Endothelial cell of umbilical vein (primary cell): ENCODE measurements at regions not wholly inside any gene's neighbourhood (a gene's known extent, or its start where the extent isn't known, plus 50 kb on each side); places are given as distances from the start of the nearest gene placed in this dataset.

Source experiments
- BruUV-seq: library from RNA; stranded (reverse); fragments of 400-500 nt; replicated peaks from 2 replicates; lab custom pipeline; 2021; lab: Mats Ljungman, UMichigan
- CTCF ChIA-PET: fragments of 300-600, 350-600 bp; sonication (Branson Sonifier 250); formaldehyde crosslinking; loops from one replicate; lab custom pipeline; 2021; ENCODE audit warnings: antibody characterized with exemption, inconsistent platforms; lab: Charles Lee
- POLR2A ChIA-PET: fragments of 300-600, 350-600 bp; sonication (Branson Sonifier 250); formaldehyde crosslinking; loops from one replicate; lab custom pipeline; 2021; ENCODE audit warnings: antibody characterized with exemption, inconsistent platforms; lab: Charles Lee
- DNase-seq: peaks from one replicate; pipeline ENCODE4 v3.0.0-alpha.2; 2011; ENCODE audit warnings: low read depth, low spot score
- FAIRE-seq: peaks from 2 replicates; lab custom pipeline; 2011; peaks lifted over from hg19 to GRCh38; lab: Jason Lieb, UNC
- H2AFZ ChIP-seq: 2 replicates; pipeline ENCODE4 v1.6.0; 2012; ENCODE audit warnings: low read depth, low read length, control low read depth, inconsistent platforms
- H3K27ac ChIP-seq: 2 replicates; pipeline ENCODE4 v1.5.1; 2011; ENCODE audit warnings: low read depth, mild to moderate bottlenecking, control low read depth, low read length, moderate library complexity; ENCODE audit not compliant: insufficient read depth
- H3K27me3 ChIP-seq, 2 experiments: 2 replicates each; pipeline versions ENCODE4 v1.6.0 to v1.6.1; 2011; ENCODE audit warnings: low read length in 2 of 2, mixed read lengths in 1 of 2; ENCODE audit not compliant: control insufficient read depth in 2 of 2, insufficient read depth in 2 of 2
- H3K36me3 ChIP-seq, 2 experiments: 2 replicates in 1 of 2; 3 replicates in 1 of 2; pipeline ENCODE4 v1.5.1; 2011; ENCODE audit warnings: low read length in 2 of 2, mild to moderate bottlenecking in 1 of 2, moderate library complexity in 1 of 2; ENCODE audit not compliant: control insufficient read depth in 2 of 2, insufficient read depth in 2 of 2; ENCODE audit errors: extremely low read depth in 1 of 2
- H3K4me1 ChIP-seq: 3 replicates; pipeline ENCODE4 v1.5.1; 2011; ENCODE audit warnings: mild to moderate bottlenecking, low read length; ENCODE audit not compliant: control insufficient read depth, insufficient read depth; ENCODE audit errors: extremely low read depth
- H3K4me2 ChIP-seq: 2 replicates; pipeline ENCODE4 v1.6.1; 2011; ENCODE audit warnings: low read length, control low read depth, mixed read lengths; ENCODE audit not compliant: insufficient read depth
- H3K4me3 ChIP-seq, 3 experiments: fragments of 200-600 bp in 1 of 3; sonication (generic), shearing (Covaris generic) in 1 of 3; replicated peaks in 1 of 3; 2 replicates each; pipeline ENCODE4 v1.5.1; 2011 to 2016; ENCODE audit warnings: control low read depth in 3 of 3, low read length in 3 of 3, mild to moderate bottlenecking in 2 of 3, inconsistent platforms in 1 of 3, low read depth in 1 of 3, moderate library complexity in 1 of 3; ENCODE audit not compliant: insufficient read depth in 1 of 3
- H3K79me2 ChIP-seq: 2 replicates; pipeline ENCODE4 v1.6.0; 2012; ENCODE audit warnings: low read length, inconsistent platforms; ENCODE audit not compliant: control insufficient read depth, insufficient read depth
- H3K9ac ChIP-seq: replicated peaks from 2 replicates; pipeline ENCODE3; 2011; ENCODE audit warnings: low read length, control low read depth; ENCODE audit not compliant: insufficient read depth; ENCODE audit errors: extremely low read depth
- H3K9me1 ChIP-seq: replicated peaks from 3 replicates; pipeline ENCODE4 v1.6.0; 2011; ENCODE audit warnings: mild to moderate bottlenecking, low read length; ENCODE audit not compliant: control insufficient read depth, insufficient read depth; ENCODE audit errors: extremely low read depth
- H3K9me3 ChIP-seq: replicated peaks from 2 replicates; pipeline ENCODE4 v1.5.1; 2012; ENCODE audit warnings: low read length, inconsistent platforms; ENCODE audit not compliant: control insufficient read depth, insufficient read depth
- H4K20me1 ChIP-seq: replicated peaks from 2 replicates; pipeline ENCODE3; 2011; ENCODE audit warnings: mild to moderate bottlenecking, low read length; ENCODE audit not compliant: control insufficient read depth, insufficient read depth; ENCODE audit errors: extremely low read depth
- EZH2 ChIP-seq: IDR thresholded peaks from 2 replicates; pipeline ENCODE4 v1.6.1; 2012; ENCODE audit warnings: borderline replicate concordance, low read depth, mild to moderate bottlenecking, moderate library complexity, low read length, inconsistent platforms; ENCODE audit not compliant: severe bottlenecking
- FOS ChIP-seq: IDR thresholded peaks from 2 replicates; pipeline ENCODE4 v1.6.1; 2011; ENCODE audit warnings: mild to moderate bottlenecking, low read length, moderate library complexity, borderline replicate concordance; ENCODE audit not compliant: insufficient read depth
- GATA2 ChIP-seq: IDR thresholded peaks from 2 replicates; pipeline ENCODE4 v1.7.0; 2011; ENCODE audit warnings: low read depth, mild to moderate bottlenecking, moderate library complexity, mixed read lengths, low read length; ENCODE audit not compliant: insufficient read length, insufficient read depth
- JUN ChIP-seq: IDR thresholded peaks from 2 replicates; pipeline ENCODE4 v1.6.1; 2011; ENCODE audit warnings: borderline replicate concordance, low read depth; ENCODE audit not compliant: insufficient read length, insufficient read depth
- MYC ChIP-seq: IDR thresholded peaks from one replicate; pipeline ENCODE4 v1.6.1; 2011; ENCODE audit warnings: mild to moderate bottlenecking, low read depth, low read length
- POLR2A ChIP-seq: IDR thresholded peaks from 2 replicates; pipeline ENCODE4 v1.6.1; 2012; ENCODE audit warnings: low read depth, mild to moderate bottlenecking, control low read depth, low read length
- POLR2AphosphoS5 ChIP-seq: IDR thresholded peaks from 2 replicates; pipeline ENCODE4 v1.6.1; 2012; ENCODE audit warnings: low read depth, mild to moderate bottlenecking, control low read depth, low read length, moderate library complexity; ENCODE audit not compliant: insufficient read depth
- dilution Hi-C: fragments of 300-500 bp; cut with MboI; formaldehyde crosslinking; loops from one replicate; pipeline ENCODE4 v1.15.0; 2019; ENCODE audit warnings: low sequenced_read_pairs; ENCODE audit not compliant: extremely low pct_ligation_motif_present
- intact Hi-C: fragments of 100-400 bp; cut with micrococcal nuclease; formaldehyde crosslinking; loops from one replicate; pipeline ENCODE4 v1.10.0; 2022
- TF ChIP-seq, protein P1 (sequence below), 2 donors: IDR thresholded peaks; 1 replicate in 1 of 2; 2 replicates in 1 of 2; pipeline ENCODE4 v1.5.1; 2011; ENCODE audit warnings: low read length in 2 of 2, mild to moderate bottlenecking in 2 of 2, moderate library complexity in 2 of 2, control low read depth in 1 of 2, inconsistent platforms in 1 of 2, low read depth in 1 of 2; ENCODE audit not compliant: insufficient read depth in 1 of 2; ENCODE audit errors: extremely low read depth in 1 of 2
- TF ChIP-seq, protein P2 (sequence below): IDR thresholded peaks from 2 replicates; pipeline ENCODE4 v1.6.1; 2011; ENCODE audit not compliant: insufficient read depth, insufficient read length

DNA sequence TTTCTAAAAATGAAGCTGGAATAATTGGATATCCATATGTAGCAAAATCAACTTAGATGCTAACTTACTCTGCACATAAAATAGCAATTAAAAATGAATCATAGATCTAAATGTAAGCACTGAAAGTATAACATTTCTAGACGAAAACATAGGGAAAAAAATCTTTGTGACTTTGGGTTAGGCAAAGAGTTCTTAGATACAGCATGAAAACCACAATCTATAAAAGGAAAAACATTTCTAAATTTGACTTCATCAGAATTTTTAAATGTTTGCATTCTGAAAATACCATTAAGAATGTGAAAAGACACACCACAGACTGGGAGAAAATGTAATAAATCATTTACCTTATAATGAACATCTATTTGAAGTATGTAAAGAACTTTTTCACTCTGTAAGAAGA, 128.8 kb downstream of the APIP start:
- no peaks in the 10 kb centered on the region for H3K27me3 ChIP-seq
- no peak overlapping the region for H3K4me2 ChIP-seq
- peaks cover 5% of the 10 kb centered on the region for H3K4me1 ChIP-seq
- H2AFZ ChIP-seq: no peak overlapping the region
- no peaks in the 10 kb centered on the region for H4K20me1 ChIP-seq
- no TSS peak for BruUV-seq
- dilution Hi-C loops: no loop called here
- TF ChIP-seq FOS (no peak), JUN (no peak), EZH2 (no peak), POLR2A (no peak), MYC (no peak), GATA2 (no peak), POLR2AphosphoS5 (no peak)
- TF ChIP-seq, protein P1, sequence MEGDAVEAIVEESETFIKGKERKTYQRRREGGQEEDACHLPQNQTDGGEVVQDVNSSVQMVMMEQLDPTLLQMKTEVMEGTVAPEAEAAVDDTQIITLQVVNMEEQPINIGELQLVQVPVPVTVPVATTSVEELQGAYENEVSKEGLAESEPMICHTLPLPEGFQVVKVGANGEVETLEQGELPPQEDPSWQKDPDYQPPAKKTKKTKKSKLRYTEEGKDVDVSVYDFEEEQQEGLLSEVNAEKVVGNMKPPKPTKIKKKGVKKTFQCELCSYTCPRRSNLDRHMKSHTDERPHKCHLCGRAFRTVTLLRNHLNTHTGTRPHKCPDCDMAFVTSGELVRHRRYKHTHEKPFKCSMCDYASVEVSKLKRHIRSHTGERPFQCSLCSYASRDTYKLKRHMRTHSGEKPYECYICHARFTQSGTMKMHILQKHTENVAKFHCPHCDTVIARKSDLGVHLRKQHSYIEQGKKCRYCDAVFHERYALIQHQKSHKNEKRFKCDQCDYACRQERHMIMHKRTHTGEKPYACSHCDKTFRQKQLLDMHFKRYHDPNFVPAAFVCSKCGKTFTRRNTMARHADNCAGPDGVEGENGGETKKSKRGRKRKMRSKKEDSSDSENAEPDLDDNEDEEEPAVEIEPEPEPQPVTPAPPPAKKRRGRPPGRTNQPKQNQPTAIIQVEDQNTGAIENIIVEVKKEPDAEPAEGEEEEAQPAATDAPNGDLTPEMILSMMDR (IDR thresholded peaks at IDR 0.05; ENCODE audit: extremely low read depth in 1 of 2, insufficient read depth in 1 of 2, low read depth in 1 of 2, low read length in 2 of 2): no peak
- TF ChIP-seq, protein P2, sequence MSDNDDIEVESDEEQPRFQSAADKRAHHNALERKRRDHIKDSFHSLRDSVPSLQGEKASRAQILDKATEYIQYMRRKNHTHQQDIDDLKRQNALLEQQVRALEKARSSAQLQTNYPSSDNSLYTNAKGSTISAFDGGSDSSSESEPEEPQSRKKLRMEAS: no peak
- ChIA-PET POLR2A (no interaction called here), CTCF (interaction anchor here (0.6 to 1.2 kb wide), 4 partner anchors 15 to 201 kb away, joined by 3 to 4 read pairs (median 3); no protein-coding TSS in a partner anchor)
- no peaks in the 10 kb centered on the region for H3K9me3 ChIP-seq
- no peaks in the 10 kb centered on the region for H3K9me1 ChIP-seq
- H3K27ac ChIP-seq: no peak overlapping the region
- no peaks in the 10 kb centered on the region for H3K36me3 ChIP-seq
- intact Hi-C loops: no loop called here
- no peak overlapping the region for H3K9ac ChIP-seq
- DNase-seq: no peak
- no peaks in the 10 kb centered on the region for H3K79me2 ChIP-seq
- H3K4me3 ChIP-seq: no peak overlapping the region
- FAIRE-seq: no peak
